Left lobe of liver (tissue), 2 donors: ENCODE measurements at regions not wholly inside any gene's neighbourhood (a gene's known extent, or its start where the extent isn't known, plus 50 kb on each side); places are given as distances from the start of the nearest gene placed in this dataset.
"Not testable (repeated sequence)": the region's sequence is repeated elsewhere in the genome, so short reads cannot be mapped to it uniquely, and the experiment has no call there.

ENCODE experiments used
- ATAC-seq: fragments of 200-7000 bp; cut with Tn5 transposase; one replicate; pipeline ENCODE4 v1.9.1; 2020; ENCODE audit warnings: mild to moderate bottlenecking, moderate library complexity
- DNase-seq: peaks from one replicate; pipeline ENCODE4 v3.0.0-alpha.2; 2020; ENCODE audit warnings: low spot score
- donor health status: DM: no; HTN: no; CAD: no; lungs with moderate emphysema.
- donor health status: DM: no; HTN: yes; CAD: no.

DNA sequence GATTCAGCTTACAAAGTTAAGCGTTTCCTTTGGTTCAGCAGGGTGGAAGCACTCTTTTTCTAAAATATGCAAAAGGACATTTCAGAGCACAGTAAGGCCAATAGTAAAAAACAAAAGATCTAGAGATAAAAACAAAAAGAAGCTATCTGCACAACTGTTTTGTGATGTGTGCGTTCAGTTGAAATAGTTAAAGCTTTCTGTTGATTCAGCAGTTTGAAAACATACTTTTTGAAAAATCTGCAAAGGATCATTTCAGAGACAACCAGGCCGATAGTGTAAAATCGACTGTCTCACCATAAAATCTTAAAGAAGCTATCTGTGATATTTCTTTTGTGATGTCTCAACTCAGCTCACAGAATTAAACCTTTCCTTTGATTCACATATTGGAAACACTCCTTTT is 300.0 kb upstream of the ALG10B start:
- ATAC-seq, result no peak

DNA sequence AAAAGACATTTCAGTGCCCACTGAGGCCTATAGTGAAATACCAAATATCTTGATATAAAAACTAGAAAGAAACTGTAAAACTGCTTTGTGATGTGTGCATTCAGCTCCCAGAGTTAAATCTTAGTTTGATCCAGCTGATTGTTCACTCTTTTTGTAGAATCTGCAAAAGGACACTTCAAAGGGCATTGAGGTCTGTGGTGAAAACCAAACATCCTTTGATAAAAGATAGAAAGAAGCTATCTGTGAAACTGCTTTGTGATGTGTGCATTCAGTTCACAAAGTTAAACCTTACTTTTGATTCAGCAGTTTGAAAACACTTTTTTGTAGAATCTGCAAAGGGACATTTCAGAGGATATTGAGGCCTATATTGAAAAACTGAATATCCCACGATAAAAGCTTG is 290.7 kb upstream of the ALG10B start:
- ATAC-seq (no peak), DNase-seq (no peak)

More for the DNA sequence above, 300.0 kb upstream of the ALG10B start:
- no peak for DNase-seq

DNA sequence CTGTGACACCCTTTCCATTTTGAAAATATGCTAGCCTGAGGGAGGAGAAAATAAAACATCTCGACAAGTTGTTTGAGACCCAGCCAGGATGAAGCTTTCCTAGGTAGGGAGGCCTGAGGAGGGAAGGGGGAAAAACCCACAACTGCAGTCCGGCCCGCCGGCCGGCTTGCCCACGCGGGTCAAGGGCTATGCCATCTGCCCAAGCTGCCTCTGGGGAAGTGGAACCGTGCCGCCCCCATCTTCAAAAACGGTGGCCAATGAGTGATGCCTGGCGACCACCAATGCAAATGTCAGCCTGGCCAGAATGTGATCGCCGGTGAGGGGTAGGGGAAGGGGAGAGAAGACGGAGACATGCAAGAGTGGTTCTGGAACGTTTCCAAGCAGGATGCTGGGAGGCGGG is 263.5 kb upstream of the ALG10B start:
- no peak for ATAC-seq
- DNase-seq, result no peak

- peak; percentile 67 for DNase-seq
- ATAC-seq, result peak; percentile 68
Measured at GRCh38 chr12:38053655-38054464, 262.7 kb upstream of the ALG10B start.

DNA sequence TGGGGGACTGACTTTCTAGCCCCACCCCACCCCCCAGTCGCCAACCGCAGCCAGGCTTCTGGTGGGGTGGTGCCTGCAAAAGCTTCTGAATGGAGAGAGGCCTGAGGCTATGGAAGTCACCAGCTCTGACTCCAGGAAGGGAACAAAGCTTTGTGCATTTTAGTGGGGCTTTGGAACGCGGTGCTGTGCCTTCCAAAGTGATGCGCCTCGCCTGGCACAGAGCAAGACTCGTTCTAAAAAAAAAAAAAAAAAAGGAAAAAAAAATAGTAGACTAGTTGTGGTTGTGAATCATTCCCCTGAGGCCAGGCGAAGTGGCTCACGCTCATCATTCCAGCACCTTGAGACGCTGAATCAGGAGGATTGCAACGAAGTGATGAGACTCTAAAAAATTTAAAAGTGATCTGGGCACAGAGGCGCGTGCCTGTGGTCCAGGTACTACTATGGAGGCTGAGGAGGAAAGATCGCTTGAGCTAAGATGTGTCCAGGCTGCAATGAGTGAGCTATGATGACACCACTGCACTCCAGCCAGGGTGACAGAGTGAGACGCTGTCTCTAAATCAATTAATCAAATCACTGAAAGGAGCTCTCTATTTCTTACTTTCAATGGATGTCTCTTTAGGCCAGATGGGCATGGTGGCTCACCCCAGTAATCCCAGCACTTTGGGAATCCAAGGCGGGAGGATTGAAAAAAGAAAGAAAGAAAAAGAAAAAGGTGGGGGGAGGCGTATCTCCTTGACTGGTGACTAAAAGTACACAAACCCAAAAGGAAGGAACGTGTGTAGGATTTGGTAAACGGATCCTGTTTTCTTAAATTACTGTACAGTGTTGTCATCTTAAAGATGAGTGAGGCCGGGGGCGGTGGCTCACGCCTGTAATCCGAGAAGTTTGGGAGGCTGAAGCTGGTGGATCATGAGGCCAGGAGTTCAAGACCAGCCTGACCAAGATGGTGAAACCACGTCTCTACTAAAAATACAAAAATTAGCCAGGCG is 259.6 kb upstream of the ALG10B start:
- ATAC-seq (no peak), DNase-seq (no peak)

- DNase-seq (no peak), ATAC-seq (no peak)
Measured at GRCh38 chr12:38099686-38100085, 216.9 kb upstream of the ALG10B start.

GRCh38 chr12:38101753-38102152 is 214.8 kb upstream of the ALG10B start:
- no peak for ATAC-seq
- no peak for DNase-seq

- ATAC-seq, result no peak
- no peak for DNase-seq
Measured at GRCh38 chr12:38102197-38102596, 214.4 kb upstream of the ALG10B start.

- DNase-seq (no peak), ATAC-seq (no peak)
Measured at GRCh38 chr12:38110026-38110699, 206.4 kb upstream of the ALG10B start.

DNA sequence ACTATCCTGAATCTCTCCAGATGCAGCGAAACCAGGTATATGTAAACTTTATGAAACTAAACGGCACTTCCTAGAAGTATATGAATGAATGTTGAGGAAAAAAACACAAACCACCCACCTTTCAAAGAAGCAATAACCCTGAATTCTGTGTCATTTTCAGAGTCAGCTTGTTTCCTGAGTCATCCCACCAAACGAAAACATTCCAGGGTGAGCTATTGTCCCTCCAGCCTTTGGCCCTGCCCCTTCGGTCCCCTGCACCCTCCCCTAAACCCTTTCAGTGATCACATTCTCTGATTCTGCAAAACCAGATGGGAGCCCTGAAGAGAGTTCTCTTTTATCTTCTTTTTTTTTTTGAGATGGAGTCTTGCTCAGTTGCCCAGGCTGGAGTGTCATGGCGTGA is 202.6 kb upstream of the ALG10B start:
- no peak for DNase-seq
- no peak for ATAC-seq

GRCh38 chr12:38116968-38117367 is 199.6 kb upstream of the ALG10B start:
- ATAC-seq (no peak), DNase-seq (no peak)

DNA sequence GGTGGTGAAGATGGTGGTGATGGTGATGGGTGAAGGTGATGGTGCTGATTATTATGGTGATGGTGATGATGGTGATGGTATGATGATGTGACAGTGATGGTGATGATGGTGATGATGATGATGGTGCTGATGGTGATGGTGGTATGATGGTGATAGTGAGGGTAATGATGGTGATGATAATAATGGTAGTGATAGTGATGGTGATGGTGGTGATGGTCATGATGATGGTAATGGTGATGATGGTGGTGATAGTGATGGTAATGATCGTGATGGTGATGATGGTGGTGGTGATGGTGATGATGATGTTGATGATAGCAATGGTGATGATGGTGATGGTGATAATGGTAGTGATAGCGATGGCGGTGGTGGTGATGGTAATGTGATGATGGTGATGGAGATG is 197.9 kb upstream of the ALG10B start:
- no peak for ATAC-seq
- DNase-seq, result no peak

DNA sequence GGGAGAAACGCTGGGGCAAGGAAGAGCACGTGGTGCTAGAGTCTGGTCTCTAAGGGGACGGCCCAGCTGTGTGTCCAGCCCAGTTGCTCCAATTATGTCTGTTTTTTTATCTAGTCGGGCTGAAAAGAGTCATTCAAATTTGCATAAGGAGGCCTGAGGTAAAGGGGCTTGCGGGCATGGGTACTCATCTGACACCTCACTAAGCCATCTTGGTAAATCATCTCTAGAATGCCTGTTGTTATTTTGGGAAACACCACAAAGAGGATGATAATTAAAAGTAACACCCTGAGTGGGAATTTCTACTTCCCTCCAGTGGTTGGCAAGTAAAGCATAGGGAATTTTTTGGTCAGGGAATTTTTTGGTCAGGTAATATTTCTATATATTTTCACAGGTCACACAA is 196.1 kb upstream of the ALG10B start:
- no peak for DNase-seq
- no peak for ATAC-seq

- not testable (repeated sequence) for DNase-seq, ATAC-seq
Measured at GRCh38 chr12:38123028-38123427, 193.5 kb upstream of the ALG10B start.

GRCh38 chr12:38123566-38124246 is 192.9 kb upstream of the ALG10B start:
- DNase-seq (no peak), ATAC-seq (no peak)

GRCh38 chr12:38124247-38125012 is 192.1 kb upstream of the ALG10B start:
- DNase-seq (no peak), ATAC-seq (peak; percentile 85)

GRCh38 chr12:38132139-38132538 is 184.4 kb upstream of the ALG10B start:
- DNase-seq (no peak), ATAC-seq (no peak)

GRCh38 chr12:38137287-38137686 is 179.3 kb upstream of the ALG10B start:
- DNase-seq (no peak), ATAC-seq (no peak)

- no peak for DNase-seq
- ATAC-seq, result no peak
Measured at GRCh38 chr12:38137716-38138115, 178.9 kb upstream of the ALG10B start.
